ENCODE measurements at regions not wholly inside any gene's neighbourhood (a gene's known extent, or its start where the extent isn't known, plus 50 kb on each side); places are given as distances from the start of the nearest gene placed in this dataset.

DNA sequence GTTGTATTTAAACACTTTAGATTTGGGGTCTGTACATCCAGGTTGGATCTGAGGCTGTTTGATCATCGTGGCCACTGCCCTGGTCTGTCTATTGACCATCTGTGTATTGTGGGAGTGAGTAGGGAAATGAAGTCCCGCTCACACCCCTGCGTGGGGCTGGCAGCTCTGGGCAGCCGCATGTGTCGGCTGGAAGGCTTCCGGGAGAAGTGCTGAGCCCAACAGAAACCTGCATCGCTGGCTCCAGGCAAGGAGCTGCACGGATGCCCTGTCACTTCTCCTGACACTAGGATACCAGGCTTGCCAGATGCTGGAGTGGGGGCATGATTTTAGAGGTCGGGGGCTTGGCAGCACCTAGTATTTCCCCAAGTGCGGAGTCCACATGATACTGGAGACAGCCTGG, 93.6 kb downstream of the PHETA1 start:
- H3K79me1 ChIP-seq (ENCODE audit: low read depth, low read length): no peaks in the 10 kb centered on the region
- H4K8ac ChIP-seq (ENCODE audit: extremely low read depth, insufficient read depth, low read length): no peak overlapping the region
- no peak overlapping the region for H3K4ac ChIP-seq (replicated peaks; ENCODE audit: insufficient read length, low read depth, low read length)
- H2BK15ac ChIP-seq (ENCODE audit: low read length): no peak overlapping the region
- no peak overlapping the region for H3K4me3 ChIP-seq (ENCODE audit: extremely low read depth in 1 of 4, insufficient read depth in 2 of 4, low read depth in 3 of 4, low read length in 4 of 4)
- H3K4me1 ChIP-seq (replicated peaks in 1 of 4; ENCODE audit: control insufficient read depth in 3 of 4, insufficient read depth in 4 of 4, low read length in 3 of 4): no peaks in the 10 kb centered on the region
- H3K27ac ChIP-seq (ENCODE audit: low read depth, low read length): no peak overlapping the region
- no peaks in the 10 kb centered on the region; the same call in 1 of the 2 replicates for H3K23me2 ChIP-seq (ENCODE audit: low read depth, low read length)
- H3K18ac ChIP-seq (ENCODE audit: extremely low read depth, low read length): no peak overlapping the region
- H3K9me3 ChIP-seq (ENCODE audit: insufficient read depth in 2 of 2, low read depth in 1 of 2, low read length in 1 of 2): no peaks in the 10 kb centered on the region
- H2BK20ac ChIP-seq (ENCODE audit: low read length): no peak overlapping the region
- H3K27me3 ChIP-seq (replicated peaks in 1 of 4; ENCODE audit: control insufficient read depth in 3 of 4, extremely low read depth in 1 of 4, insufficient read depth in 3 of 4, low read length in 3 of 4): no peaks in the 10 kb centered on the region
- 86% methylated on average over 10 of the region's 10 CpGs; no CpG with 5 or more reads in 1 of the 2 experiments for WGBS, 2 experiments (ENCODE audit: extremely low coverage in 1 of 2, insufficient coverage in 1 of 2, insufficient read length in 1 of 2, insufficient replicate concordance in 2 of 2, low coverage in 1 of 2, low lambda C conversion rate in 2 of 2, missing lambda C conversion rate in 1 of 2)
- no peak overlapping the region for H3K9ac ChIP-seq (replicated peaks in 1 of 4; ENCODE audit: extremely low read depth in 1 of 4, low read depth in 3 of 4, low read length in 3 of 4)
- FAIRE-seq: no peak
- no peaks in the 10 kb centered on the region for H3K79me2 ChIP-seq (ENCODE audit: control insufficient read depth in 1 of 2, insufficient read depth in 2 of 2, low read length in 2 of 2)
- no peak overlapping the region for H3K14ac ChIP-seq (ENCODE audit: insufficient read length)
- POLR2A ChIA-PET (ENCODE audit: partially characterized antibody): no interaction called here
- H4K5ac ChIP-seq (ENCODE audit: insufficient read length, low read depth, low read length): no peak overlapping the region
- no peak overlapping the region for H4K91ac ChIP-seq (replicated peaks; ENCODE audit: insufficient read length, low read length)
- H3K56ac ChIP-seq (replicated peaks; ENCODE audit: insufficient read length, low read depth, low read length): no peak overlapping the region
- H3K23ac ChIP-seq (ENCODE audit: insufficient read length): no peak overlapping the region
- H3K36me3 ChIP-seq (ENCODE audit: control insufficient read depth in 2 of 4, insufficient read depth in 4 of 4, low read length in 3 of 4): no peaks in the 10 kb centered on the region
- no peak overlapping the region for H2BK120ac ChIP-seq (replicated peaks; ENCODE audit: low read depth, low read length)
- no peak overlapping the region for H2BK5ac ChIP-seq (ENCODE audit: low read depth, low read length)
- TF ChIP-seq EZH2 (IDR thresholded peaks at IDR 0.05; ENCODE audit: low read depth, low read length, severe bottlenecking): no peak
- no peak for TF ChIP-seq RFX5 (IDR thresholded peaks at IDR 0.05; ENCODE audit: borderline replicate concordance, low read depth, low read length)
- TF ChIP-seq SIX5 (IDR thresholded peaks at IDR 0.05; ENCODE audit: low read depth, low read length): no peak
- no peak for TF ChIP-seq BRCA1 (IDR thresholded peaks at IDR 0.05; ENCODE audit: low read depth, low read length)
- TF ChIP-seq, protein P1, sequence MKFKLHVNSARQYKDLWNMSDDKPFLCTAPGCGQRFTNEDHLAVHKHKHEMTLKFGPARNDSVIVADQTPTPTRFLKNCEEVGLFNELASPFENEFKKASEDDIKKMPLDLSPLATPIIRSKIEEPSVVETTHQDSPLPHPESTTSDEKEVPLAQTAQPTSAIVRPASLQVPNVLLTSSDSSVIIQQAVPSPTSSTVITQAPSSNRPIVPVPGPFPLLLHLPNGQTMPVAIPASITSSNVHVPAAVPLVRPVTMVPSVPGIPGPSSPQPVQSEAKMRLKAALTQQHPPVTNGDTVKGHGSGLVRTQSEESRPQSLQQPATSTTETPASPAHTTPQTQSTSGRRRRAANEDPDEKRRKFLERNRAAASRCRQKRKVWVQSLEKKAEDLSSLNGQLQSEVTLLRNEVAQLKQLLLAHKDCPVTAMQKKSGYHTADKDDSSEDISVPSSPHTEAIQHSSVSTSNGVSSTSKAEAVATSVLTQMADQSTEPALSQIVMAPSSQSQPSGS (IDR thresholded peaks at IDR 0.05; ENCODE audit: low read length): no peak
- no peak for TF ChIP-seq CBX5 (IDR thresholded peaks at IDR 0.05; ENCODE audit: low read depth, low read length)
- TF ChIP-seq RBBP5 (IDR thresholded peaks at IDR 0.05; ENCODE audit: borderline replicate concordance, low read depth, low read length): no peak
- TF ChIP-seq, protein P2, sequence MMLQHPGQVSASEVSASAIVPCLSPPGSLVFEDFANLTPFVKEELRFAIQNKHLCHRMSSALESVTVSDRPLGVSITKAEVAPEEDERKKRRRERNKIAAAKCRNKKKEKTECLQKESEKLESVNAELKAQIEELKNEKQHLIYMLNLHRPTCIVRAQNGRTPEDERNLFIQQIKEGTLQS (IDR thresholded peaks at IDR 0.05; ENCODE audit: insufficient read depth, low read depth, low read length): no peak
- no peak for TF ChIP-seq EP300 (IDR thresholded peaks at IDR 0.05; ENCODE audit: borderline replicate concordance in 1 of 2, low read depth in 2 of 2, low read length in 2 of 2)
- TF ChIP-seq NANOG (IDR thresholded peaks at IDR 0.05; ENCODE audit: insufficient read depth, low read depth, low read length, poor library complexity, severe bottlenecking): no peak
- no peak for TF ChIP-seq KDM1A (IDR thresholded peaks at IDR 0.05; ENCODE audit: borderline replicate concordance, low read length)
- TF ChIP-seq TEAD4 (IDR thresholded peaks at IDR 0.05; ENCODE audit: low read depth, low read length): no peak
- H2AFZ ChIP-seq (ENCODE audit: low read length): no peak overlapping the region
- H2BK12ac ChIP-seq (ENCODE audit: low read depth, low read length): 0 out of 2 replicates have a peak overlapping the region, but pooled peaks have one; percentile 9
- no peak for DNase-seq (ENCODE audit: low read depth in 1 of 2, low spot score in 2 of 2)
- H3K4me2 ChIP-seq (ENCODE audit: insufficient read depth in 1 of 2, low read depth in 2 of 2, low read length in 2 of 2): no peak overlapping the region
- H2AK5ac ChIP-seq (ENCODE audit: low read depth, low read length): no peak overlapping the region
- CTCF ChIA-PET (ENCODE audit: partially characterized antibody): interaction anchor here (0.6 to 20.5 kb wide), 14 partner anchors 7 to 387 kb away, joined by 3 to 285 read pairs (median 5); no protein-coding TSS in a partner anchor
- no peaks in the 10 kb centered on the region for H4K20me1 ChIP-seq (replicated peaks in 1 of 2; ENCODE audit: control insufficient read depth in 1 of 2, insufficient read depth in 2 of 2, low read length in 2 of 2)
